HEK293T (cell line): ENCODE measurements at regions not wholly inside any gene's neighbourhood (a gene's known extent, or its start where the extent isn't known, plus 50 kb on each side); places are given as distances from the start of the nearest gene placed in this dataset.

Source experiments
- FOXA1 ChIP-seq: fragments of 450-650 bp; IDR thresholded peaks from 2 replicates; pipeline ENCODE4 v1.6.1; 2016; ENCODE audit warnings: mild to moderate bottlenecking
- SP1 ChIP-seq: fragments of 450-650 bp; IDR thresholded peaks from 2 replicates; pipeline ENCODE4 v1.6.1; 2017
- SUZ12 ChIP-seq: fragments of 450-650 bp; IDR thresholded peaks from 2 replicates; pipeline ENCODE4 v1.6.1; 2016; ENCODE audit warnings: mild to moderate bottlenecking

DNA sequence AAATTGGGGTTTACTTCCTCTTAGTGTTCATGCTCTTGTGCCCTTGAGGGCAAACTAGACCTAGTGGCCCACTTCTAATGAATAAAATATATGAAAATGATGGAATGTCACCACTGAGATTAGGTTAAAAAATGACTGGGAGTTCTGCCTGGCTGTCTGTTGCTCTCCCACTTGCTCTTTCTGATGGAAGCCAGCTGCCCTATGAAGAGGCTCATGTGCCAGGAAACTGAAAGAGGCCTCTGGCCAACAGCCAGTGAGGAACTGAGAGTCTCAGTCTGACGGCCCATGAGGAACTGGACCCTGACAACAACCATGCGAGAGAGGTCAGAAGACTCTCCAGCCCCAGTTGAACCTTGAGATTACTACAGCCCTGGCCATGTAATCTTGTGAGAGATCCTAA is 107.1 kb upstream of the FHIT start:
- TF ChIP-seq FOXA1 (no peak), SP1 (no peak), SUZ12 (no peak)
